HG03108 (cell line): ENCODE measurements at regions not wholly inside any gene's neighbourhood (a gene's known extent, or its start where the extent isn't known, plus 50 kb on each side); places are given as distances from the start of the nearest gene placed in this dataset.
"Not testable (repeated sequence)": the region's sequence is repeated elsewhere in the genome, so short reads cannot be mapped to it uniquely, and the experiment has no call there.

Experiments
- ATAC-seq: cut with Tn5 transposase; IDR thresholded peaks from one replicate; pipeline ENCODE4 v1.9.1; 2021; ENCODE audit warnings: moderate library complexity; ENCODE audit not compliant: unreplicated experiment

- ATAC-seq, result no peak
Observed at GRCh38 chr13:99074693-99075092, 96.8 kb upstream of the DOCK9 start.

- ATAC-seq, result peak; percentile 80
Observed at GRCh38 chr13:99075268-99076191, 97.7 kb upstream of the DOCK9 start.

- ATAC-seq, result no peak
Observed at GRCh38 chr13:99078017-99078771, 100.3 kb upstream of the DOCK9 start.

GRCh38 chr13:99080131-99080530 lies 102.3 kb upstream of the DOCK9 start:
- no peak for ATAC-seq

- ATAC-seq, result no peak
Observed at GRCh38 chr13:99083981-99084380, 106.1 kb upstream of the DOCK9 start.

GRCh38 chr13:99085139-99085807 lies 107.4 kb upstream of the DOCK9 start:
- ATAC-seq, result no peak

- ATAC-seq, result no peak
Observed at GRCh38 chr13:99085808-99086266, 108.0 kb upstream of the DOCK9 start.

GRCh38 chr13:99086267-99087097 lies 108.6 kb upstream of the DOCK9 start:
- ATAC-seq, result peak; percentile 35

GRCh38 chr13:99087098-99087953 lies 109.5 kb upstream of the DOCK9 start:
- peak; percentile 72 for ATAC-seq

GRCh38 chr13:99087954-99088491 lies 110.2 kb upstream of the DOCK9 start:
- peak; percentile 7 for ATAC-seq

- ATAC-seq, result no peak
Observed at GRCh38 chr13:99093997-99094396, 106.7 kb upstream of the UBAC2 start.

- not testable (repeated sequence) for ATAC-seq
Observed at GRCh38 chr13:99101831-99102230, 98.8 kb upstream of the UBAC2 start.

GRCh38 chr13:99103536-99103935 lies 97.1 kb upstream of the UBAC2 start:
- ATAC-seq, result no peak

- no peak for ATAC-seq
Observed at GRCh38 chr13:99104396-99104795, 96.3 kb upstream of the UBAC2 start.

GRCh38 chr13:99105160-99105559 lies 95.5 kb upstream of the UBAC2 start:
- ATAC-seq, result no peak

GRCh38 chr13:99113351-99113750 lies 87.3 kb upstream of the UBAC2 start:
- ATAC-seq, result no peak

GRCh38 chr13:99118179-99118578 lies 82.5 kb upstream of the UBAC2 start:
- ATAC-seq, result no peak

- ATAC-seq, result no peak
Observed at GRCh38 chr13:99119656-99120055, 81.0 kb upstream of the UBAC2 start.

GRCh38 chr13:99120751-99121150 lies 79.9 kb upstream of the UBAC2 start:
- no peak for ATAC-seq
